Adrenal gland (tissue), 9 donors: ENCODE measurements at regions not wholly inside any gene's neighbourhood (a gene's known extent, or its start where the extent isn't known, plus 50 kb on each side); places are given as distances from the start of the nearest gene placed in this dataset.

Experiments used
- DNase-seq, 7 donors: peaks; one replicate each; pipeline ENCODE4 v3.0.0-alpha.2; 2019 to 2020
- H3K27ac ChIP-seq, 5 donors: fragments of 200-600 bp; sonication (generic) in 4 of 5; 1 replicate in 3 of 5; 2 replicates in 2 of 5; pipeline versions ENCODE4 v1.5.1 to v1.8.0; 2016 to 2020; ENCODE audit warnings: mild to moderate bottlenecking in 1 of 5
- H3K27me3 ChIP-seq: fragments of 200-600 bp; 2 replicates; pipeline ENCODE4 v1.8.0; 2021
- H3K36me3 ChIP-seq, 2 donors: fragments of 200-600 bp; replicated peaks in 1 of 2; 1 replicate in 1 of 2; 2 replicates in 1 of 2; pipeline versions ENCODE4 v1.5.1 to v1.8.0; 2018 to 2022
- H3K4me1 ChIP-seq, 2 donors: fragments of 200-600 bp; replicated peaks in 1 of 2; 1 replicate in 1 of 2; 2 replicates in 1 of 2; pipeline versions ENCODE4 v1.5.1 to v1.8.0; 2018 to 2021
- H3K4me3 ChIP-seq, 4 donors: fragments of 200-600 bp; sonication (generic) in 3 of 4; one replicate each; pipeline ENCODE4 v1.5.1; 2016 to 2018
- H3K9me3 ChIP-seq, 3 donors: fragments of 200-600 bp; sonication (generic) in 1 of 3; replicated peaks in 1 of 3; 1 replicate in 2 of 3; 2 replicates in 1 of 3; pipeline versions ENCODE4 v1.5.1 to v1.8.0; 2016 to 2021
- CTCF ChIP-seq, 6 experiments: fragments of 450-650 bp in 4 of 6; fragments of 200-600 bp in 2 of 6; sonication (generic) in 1 of 6; IDR thresholded peaks; 1 replicate in 5 of 6; 2 replicates in 1 of 6; pipeline versions ENCODE4 v1.5.1 to v1.8.0; 2016 to 2021; ENCODE audit warnings: antibody characterized with exemption in 6 of 6, mild to moderate bottlenecking in 2 of 6, moderate library complexity in 1 of 6
- POLR2A ChIP-seq, 2 donors: fragments of 450-650 bp; IDR thresholded peaks; one replicate each; pipeline ENCODE4 v1.6.1; 2017; ENCODE audit warnings: antibody characterized with exemption in 2 of 2, mild to moderate bottlenecking in 2 of 2, moderate library complexity in 1 of 2
- WGBS, 4 donors: extraction: QIAGEN DNeasy Blood & Tissue Kit in 2 of 4; methylation state at CpG; one replicate each; pipeline versions ENCODE4 v1.1.5 to v1.1.7; 2013 to 2017; 5-methylcytosine and 5-hydroxymethylcytosine counted together
- intact Hi-C, 2 donors: fragments of 100-400 bp; cut with DNase I; formaldehyde crosslinking; loops; one replicate each; pipeline versions ENCODE4 v1.14.1 to v1.15.0; 2022 to 2023
- donor health status: healthy with polysubstance abuse.
- donor health status: Bipolar disorder and iron deficiency.
- donor health status: DM: yes; HTN: yes; CAD: no.
- donor health status: DM: no; HTN: no; CAD: no.
- donor health status: DM: no; HTN: no; CAD: no.

GRCh38 chr9:115291841-115292240, 173.9 kb upstream of the TNC start:
- 88 to 99% (median 93%) methylated on average over 3 of the region's 3 CpGs for WGBS, 4 donors
- no peak for TF ChIP-seq CTCF (IDR thresholded peaks at IDR 0.05)
- no peak for TF ChIP-seq POLR2A (IDR thresholded peaks at IDR 0.05)
- Histone ChIP-seq H3K4me1 (no peaks in the 10 kb centered on the region), H3K36me3 (no peaks in the 10 kb centered on the region), H3K4me3 (no peak overlapping the region), H3K9me3 (no peaks in the 10 kb centered on the region), H3K27me3 (no peaks in the 10 kb centered on the region), H3K27ac (no peak overlapping the region)
- no peak for DNase-seq
- intact Hi-C loops, result no loop called here

- peak in 1 of 7 donors; percentile 2 for DNase-seq
- 67 to 74% (median 70%) methylated on average over 4 of the region's 4 CpGs for WGBS, 4 donors
- Histone ChIP-seq H3K27me3 (no peaks in the 10 kb centered on the region), H3K36me3 (no peaks in the 10 kb centered on the region), H3K4me3 (no peak overlapping the region), H3K27ac (no peak overlapping the region), H3K9me3 (no peaks in the 10 kb centered on the region), H3K4me1 (no peaks in the 10 kb centered on the region)
- TF ChIP-seq POLR2A (IDR thresholded peaks at IDR 0.05) (no peak), CTCF (IDR thresholded peaks at IDR 0.05) (no peak)
- intact Hi-C loops, result no loop called here
Measured at GRCh38 chr9:115292584-115293279, 174.8 kb upstream of the TNC start.

GRCh38 chr9:115295734-115296133, 177.8 kb upstream of the TNC start:
- 63 to 82% (median 75%) methylated on average over 2 of the region's 2 CpGs for WGBS, 4 donors
- Histone ChIP-seq H3K27me3 (no peaks in the 10 kb centered on the region), H3K4me1 (no peaks in the 10 kb centered on the region), H3K36me3 (no peaks in the 10 kb centered on the region), H3K27ac (no peak overlapping the region), H3K4me3 (no peak overlapping the region), H3K9me3 (no peaks in the 10 kb centered on the region)
- intact Hi-C loops, result no loop called here
- TF ChIP-seq CTCF (IDR thresholded peaks at IDR 0.05) (no peak), POLR2A (IDR thresholded peaks at IDR 0.05) (no peak)
- DNase-seq, result no peak

GRCh38 chr9:115296831-115297565, 179.0 kb upstream of the TNC start:
- WGBS, 4 donors, result 48 to 61% (median 50%) methylated on average over 1 of the region's 1 CpG
- Histone ChIP-seq H3K27ac (no peak overlapping the region), H3K9me3 (no peaks in the 10 kb centered on the region), H3K4me1 (no peaks in the 10 kb centered on the region), H3K27me3 (no peaks in the 10 kb centered on the region), H3K36me3 (no peaks in the 10 kb centered on the region), H3K4me3 (no peak overlapping the region)
- intact Hi-C loops, result no loop called here
- no peak for TF ChIP-seq POLR2A (IDR thresholded peaks at IDR 0.05)
- no peak for TF ChIP-seq CTCF (IDR thresholded peaks at IDR 0.05)
- DNase-seq, result no peak
